H54 (cell line): ENCODE measurements at regions not wholly inside any gene's neighbourhood (a gene's known extent, or its start where the extent isn't known, plus 50 kb on each side); places are given as distances from the start of the nearest gene placed in this dataset.
"Not testable (repeated sequence)": the region's sequence is repeated elsewhere in the genome, so short reads cannot be mapped to it uniquely, and the experiment has no call there.

Source experiments
- DNase-seq: peaks from one replicate; pipeline ENCODE4 v3.0.0; 2011; ENCODE audit warnings: low spot score, mixed read lengths; ENCODE audit not compliant: insufficient read length
- FAIRE-seq: peaks from 3 replicates; lab custom pipeline; 2011; peaks lifted over from hg19 to GRCh38; lab: Jason Lieb, UNC
- POLR2A ChIP-seq: IDR thresholded peaks from 2 replicates; pipeline ENCODE4 v1.6.1; 2011; ENCODE audit warnings: low read depth, mild to moderate bottlenecking, low read length

DNA sequence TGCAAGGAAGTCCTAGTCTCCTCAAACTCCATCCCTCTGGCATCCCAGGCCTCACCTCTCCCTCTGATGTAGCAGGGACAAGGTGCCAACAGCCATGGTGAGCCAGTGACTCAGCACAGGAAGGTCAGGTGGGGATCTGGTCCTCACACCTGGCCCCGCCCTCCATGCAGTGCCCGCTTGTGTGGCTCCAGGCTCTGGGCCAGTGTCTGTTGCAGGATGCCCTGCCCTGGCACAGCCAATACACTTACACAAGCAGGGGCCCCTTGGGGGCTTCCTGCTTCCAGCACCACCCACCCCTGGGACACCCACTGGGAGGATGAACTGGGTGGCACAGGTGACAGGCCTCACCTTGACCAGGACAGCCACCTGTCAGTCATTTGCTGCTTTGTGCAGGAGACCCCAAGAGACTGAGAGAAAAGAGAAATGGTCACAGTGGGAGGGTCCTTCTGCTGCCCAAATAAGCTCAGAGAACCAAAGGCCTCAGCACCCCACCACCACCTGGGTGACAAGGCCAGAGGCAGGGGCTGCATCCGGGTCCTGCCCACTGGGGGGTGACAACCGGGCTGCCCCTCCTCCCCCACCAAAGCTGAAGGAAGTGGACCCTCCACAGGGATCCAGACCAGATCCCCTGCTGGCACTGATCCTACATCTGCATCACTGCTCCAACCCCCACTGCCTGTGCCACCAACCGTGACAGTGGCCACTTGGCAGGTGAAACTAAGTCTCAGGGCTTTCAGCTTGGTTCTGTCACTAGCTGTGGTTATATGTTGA lies 658.8 kb upstream of the DEFB115 start:
- no peak for TF ChIP-seq POLR2A
- DNase-seq = no peak

DNA sequence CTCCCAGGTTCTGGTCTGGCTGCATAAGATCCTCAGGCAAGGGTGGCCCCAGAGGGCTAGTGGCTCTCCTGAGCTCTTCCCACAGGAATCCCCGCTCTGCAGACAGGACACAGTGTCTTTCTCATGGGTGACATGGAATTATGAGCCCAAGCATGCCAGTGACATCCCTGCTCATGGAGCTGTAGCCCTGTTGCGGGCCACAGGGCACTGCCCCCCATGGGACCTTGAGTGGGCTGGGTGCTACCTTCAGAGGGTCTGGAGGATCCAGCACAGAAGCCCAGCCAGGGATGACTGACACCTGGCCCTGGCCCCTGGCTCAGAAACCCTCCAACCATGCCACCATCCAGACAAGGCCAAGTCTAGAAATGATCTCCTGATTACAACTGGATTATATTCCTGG lies 657.5 kb upstream of the DEFB115 start:
- no peak for FAIRE-seq
- TF ChIP-seq POLR2A = no peak
- DNase-seq = no peak

More for the DNA sequence above, 658.8 kb upstream of the DEFB115 start:
- no peak for FAIRE-seq

DNA sequence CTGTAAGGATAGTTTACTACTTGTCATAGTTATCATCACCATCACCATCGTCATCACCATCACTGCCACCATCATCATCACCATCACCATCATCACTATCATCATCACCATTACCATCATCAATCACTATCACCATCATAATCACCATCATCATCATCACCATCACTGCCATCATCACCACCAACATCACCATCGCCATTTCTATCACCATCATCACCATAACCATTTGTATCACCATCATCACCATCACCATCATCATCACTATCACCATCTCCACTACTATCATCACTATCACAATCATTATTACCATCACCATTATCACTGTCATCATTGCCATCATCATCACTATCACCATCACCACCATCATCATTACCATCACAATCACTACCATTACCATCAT lies 655.5 kb upstream of the DEFB115 start:
- no peak for TF ChIP-seq POLR2A
- DNase-seq (no peak), FAIRE-seq (no peak)

DNA sequence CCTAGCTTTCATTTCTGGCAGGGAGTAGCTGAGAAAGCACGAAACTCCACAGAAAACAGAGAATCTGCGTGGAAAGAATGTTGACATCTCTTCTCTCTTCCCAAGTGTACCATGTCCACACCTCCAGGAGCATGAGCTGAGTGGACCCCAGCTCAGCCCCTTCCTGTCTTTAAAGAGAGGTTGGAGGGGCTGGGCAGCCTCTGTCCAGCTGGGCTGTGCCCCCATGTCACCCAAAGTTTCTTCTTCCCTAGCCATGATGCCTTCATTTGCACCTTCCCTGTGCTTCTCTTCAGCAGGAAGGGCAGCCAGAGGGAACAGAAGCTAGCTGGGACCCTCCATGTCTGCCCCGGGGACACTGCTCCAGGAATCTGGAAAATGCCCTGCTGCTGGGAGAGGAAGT lies 655.0 kb upstream of the DEFB115 start:
- no peak for FAIRE-seq
- DNase-seq = no peak
- TF ChIP-seq POLR2A = no peak

DNA sequence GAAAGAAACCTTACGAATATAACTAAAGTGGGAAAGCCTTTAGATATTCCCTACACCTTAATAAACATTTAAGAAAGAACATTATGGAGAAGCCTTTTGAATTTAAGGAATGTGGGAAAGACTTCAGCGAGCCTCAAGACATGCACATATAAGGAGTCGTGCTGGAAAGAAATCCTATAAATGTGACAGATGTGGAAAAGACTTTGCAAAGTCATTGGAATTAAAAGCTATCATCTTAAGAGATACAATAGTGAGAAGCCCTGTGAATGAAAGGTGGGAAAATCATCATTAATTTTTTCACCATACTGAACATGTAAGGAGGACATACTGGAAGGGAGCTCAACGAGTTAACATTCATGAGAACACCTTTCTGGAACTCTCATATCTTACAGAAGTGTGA lies 650.5 kb upstream of the DEFB115 start:
- DNase-seq (no peak), FAIRE-seq (no peak)
- no peak for TF ChIP-seq POLR2A

DNA sequence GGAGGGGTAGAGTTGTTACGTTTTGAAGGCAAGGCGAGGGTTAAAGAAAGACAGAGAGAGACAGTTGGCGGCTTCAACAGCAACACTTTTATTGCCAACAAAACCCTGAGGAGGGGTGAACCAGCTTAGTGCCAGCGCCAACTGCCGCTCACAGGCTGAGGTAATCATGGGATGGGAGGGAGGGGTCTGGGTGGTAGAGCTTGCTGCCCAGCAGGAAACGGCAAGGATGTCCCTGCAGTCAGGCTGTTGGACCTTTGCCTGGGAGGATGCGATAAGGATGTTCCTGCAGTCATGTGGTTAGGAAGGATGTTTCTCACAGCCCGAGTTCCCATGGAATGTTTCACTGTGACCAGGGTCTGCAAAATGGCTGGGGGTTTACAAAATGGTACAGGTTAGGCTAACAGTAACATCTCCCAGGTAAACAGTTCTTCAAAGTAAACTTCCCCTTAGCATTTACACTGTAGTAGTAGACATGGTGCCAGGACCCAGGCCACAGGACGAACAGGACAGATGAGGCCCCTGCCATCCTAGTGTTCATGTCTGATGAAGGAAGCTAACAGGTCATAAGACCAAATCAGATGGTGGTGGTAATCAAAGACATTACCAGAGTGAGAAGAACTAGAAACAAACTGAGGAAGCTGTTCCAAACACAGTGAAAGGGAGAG lies 647.3 kb upstream of the DEFB115 start:
- DNase-seq = no peak
- no peak for TF ChIP-seq POLR2A
- no peak for FAIRE-seq

DNA sequence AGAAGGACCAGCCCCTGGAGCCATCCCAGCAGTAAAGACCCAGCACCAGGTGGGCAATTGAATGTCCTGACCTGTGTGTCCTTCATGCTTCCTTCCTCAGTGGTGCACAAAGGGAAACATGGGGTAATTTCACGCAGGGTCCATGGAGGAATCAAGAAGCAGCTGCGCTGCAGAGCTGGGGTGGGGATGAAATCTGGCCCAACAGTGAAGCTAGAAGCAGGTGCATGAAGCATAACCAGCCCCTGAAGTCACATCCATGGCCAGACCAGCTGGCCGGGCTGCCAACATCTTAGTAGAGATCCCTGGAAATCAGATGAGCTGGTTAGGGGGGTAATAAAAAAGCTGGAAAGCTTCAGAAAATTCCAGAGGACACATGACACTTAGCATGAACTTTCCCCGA lies 646.7 kb upstream of the DEFB115 start:
- DNase-seq (no peak), FAIRE-seq (no peak)

DNA sequence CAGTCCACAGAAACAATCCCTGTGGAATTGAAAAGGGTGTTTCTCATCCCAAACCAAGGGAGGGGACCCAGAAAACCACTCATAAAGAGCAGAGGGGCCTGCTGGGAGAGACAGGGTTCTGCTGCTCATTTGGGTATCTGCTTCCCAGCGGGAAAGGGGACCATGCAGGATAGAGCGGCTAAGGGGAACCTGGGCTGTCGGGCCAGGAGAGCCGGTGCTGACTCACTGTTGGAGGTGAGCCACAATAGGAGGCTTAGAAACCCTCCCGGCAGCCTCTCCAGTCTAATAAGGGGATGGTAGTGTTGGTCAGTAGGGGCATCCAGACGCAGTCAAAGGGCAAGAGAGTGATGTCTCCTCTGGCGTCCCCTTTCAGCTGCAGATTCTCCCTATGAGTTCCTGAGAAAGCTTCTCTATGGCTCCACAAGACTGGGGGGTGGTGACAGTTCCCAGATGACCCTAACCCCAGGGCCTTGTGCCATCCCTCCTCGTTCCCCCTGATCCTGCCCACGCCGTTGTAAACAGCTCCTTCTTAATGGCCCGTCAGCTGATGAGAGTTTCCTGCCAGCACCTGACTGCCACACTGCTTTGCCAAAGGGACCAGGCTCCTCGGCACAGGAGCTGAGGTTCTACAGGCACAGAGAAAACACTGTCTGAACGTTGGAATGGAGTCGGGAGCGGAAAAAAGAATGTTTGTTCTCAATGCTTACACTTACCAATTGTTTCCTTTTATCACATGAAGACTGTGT lies 646.1 kb upstream of the DEFB115 start:
- DNase-seq = no peak
- FAIRE-seq = no peak
- TF ChIP-seq POLR2A = no peak

More for the DNA sequence above, 646.7 kb upstream of the DEFB115 start:
- TF ChIP-seq POLR2A = no peak

DNA sequence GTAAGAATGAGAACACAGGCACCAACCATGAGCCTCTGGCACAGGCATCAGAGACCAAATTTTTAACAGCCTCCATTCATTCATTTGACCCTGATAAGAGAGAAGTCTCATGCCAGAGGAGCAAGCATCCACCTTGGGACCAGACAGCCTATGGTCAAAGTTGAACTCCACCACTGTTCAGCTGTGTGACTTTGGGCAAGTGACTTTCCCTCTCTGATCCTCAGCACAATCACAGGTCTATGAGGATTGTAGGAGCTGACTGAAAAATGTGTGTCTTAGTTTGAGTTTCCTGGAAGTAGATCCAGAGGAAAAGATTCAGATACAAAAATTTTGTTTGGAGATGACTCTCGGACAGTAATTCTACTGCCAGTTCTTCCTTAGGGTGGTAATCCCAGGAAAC lies 645.1 kb upstream of the DEFB115 start:
- no peak for TF ChIP-seq POLR2A
- FAIRE-seq (no peak), DNase-seq (no peak)

DNA sequence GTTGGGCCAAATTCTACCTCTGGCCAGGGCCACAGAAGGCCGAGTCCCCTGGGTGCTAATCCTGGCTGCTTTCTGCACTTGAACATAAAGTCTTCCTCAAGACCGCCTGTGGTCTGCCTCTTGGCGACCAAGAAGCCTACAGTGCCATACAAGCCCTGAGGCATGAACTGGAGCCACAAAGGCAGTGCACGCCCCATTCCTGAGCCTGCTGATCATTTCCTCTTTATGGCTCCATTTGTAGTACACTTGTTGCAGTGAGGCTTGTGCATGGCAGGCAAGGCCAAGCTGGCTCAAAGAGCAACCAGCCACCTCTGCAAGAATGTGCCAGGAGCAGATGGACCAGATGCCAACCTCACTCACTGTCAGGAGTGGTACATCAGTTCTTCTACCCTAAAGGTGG lies 636.1 kb upstream of the DEFB115 start:
- DNase-seq, FAIRE-seq: not testable (repeated sequence)

DNA sequence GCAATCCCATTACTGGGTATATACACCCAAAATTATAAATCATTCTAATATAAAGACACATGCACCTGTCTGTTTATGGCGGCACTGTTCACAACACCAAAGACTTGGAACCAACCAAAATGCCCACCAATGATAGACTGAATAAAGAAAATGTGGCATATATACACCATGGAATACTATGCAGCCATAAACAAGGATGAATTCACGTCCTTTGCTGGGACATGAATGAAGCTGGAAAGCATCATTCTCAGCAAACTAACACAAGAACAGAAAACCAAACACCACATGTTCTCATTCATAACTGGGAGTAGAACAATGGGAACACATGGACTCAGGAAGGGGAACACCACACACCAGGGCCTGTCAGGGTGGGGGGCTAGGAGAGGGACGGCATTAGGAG lies 633.2 kb upstream of the DEFB115 start:
- not testable (repeated sequence) for FAIRE-seq

DNA sequence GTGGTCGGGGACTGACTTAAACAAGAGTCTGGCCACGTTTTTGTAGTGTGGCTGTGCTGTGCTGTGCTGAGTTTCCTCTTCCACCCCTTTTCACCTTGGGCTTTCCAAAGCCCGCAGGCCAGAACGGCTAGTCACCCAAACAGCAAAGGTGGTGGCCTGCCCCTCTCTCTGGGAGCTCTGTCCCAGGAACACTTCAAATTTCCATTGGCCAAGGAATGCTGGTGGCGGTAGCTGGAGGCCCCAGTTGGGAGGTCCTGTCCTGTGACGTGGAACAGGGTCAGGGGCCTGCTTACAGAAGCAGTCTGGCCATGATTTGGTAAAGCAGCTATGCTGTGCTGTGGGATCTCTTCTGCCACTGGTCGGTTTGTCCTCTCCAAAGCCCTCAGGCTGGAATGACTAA lies 628.1 kb upstream of the DEFB115 start:
- DNase-seq, FAIRE-seq: not testable (repeated sequence)

More for the DNA sequence above, 633.2 kb upstream of the DEFB115 start:
- not testable (repeated sequence) for DNase-seq

DNA sequence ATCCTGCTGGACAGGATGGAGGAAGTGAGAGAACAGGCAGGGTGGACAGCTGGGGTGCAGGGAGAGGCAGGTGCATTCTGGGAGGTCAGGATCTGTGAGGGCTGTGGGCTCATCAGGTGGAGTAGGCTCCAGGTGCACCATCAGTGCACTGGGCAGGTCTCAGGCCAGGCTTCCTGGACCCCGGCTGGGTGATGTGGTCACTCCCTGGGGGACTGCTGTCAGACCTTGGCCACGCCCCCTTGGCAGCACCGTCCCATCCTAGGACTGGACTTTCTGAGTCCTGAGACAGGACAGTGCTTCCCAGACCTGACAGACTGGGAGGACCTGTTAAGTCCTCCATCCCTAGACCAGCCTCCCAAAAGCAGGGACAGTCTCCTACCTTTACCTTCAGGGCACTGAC lies 626.7 kb upstream of the DEFB115 start:
- FAIRE-seq (no peak), DNase-seq (no peak)
- TF ChIP-seq POLR2A = no peak

DNA sequence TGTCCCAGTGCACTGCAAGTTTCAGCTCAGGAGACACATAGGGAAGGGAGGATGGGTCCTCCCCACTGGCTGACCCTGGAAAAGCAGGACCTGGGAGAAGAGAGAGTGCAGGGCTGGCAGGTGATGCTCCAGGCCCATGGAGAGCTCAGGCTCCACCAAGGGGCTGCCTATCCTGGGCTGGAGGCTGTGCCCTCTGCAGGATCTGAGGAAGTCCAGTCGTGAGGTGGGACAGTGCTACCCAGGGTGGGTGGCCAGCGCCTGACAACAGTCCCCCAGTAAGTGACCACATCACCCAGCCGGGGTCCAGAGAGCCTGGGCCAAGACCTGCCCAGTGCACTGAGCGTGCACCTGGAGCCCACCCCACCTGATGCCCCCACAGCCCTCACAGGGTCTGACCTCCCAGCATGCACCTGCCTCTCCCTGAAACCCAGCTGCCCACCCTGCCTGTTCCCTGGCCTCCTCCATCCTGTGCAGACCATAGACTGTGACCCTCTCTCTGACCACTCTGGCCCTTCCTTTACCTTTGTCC lies 626.1 kb upstream of the DEFB115 start:
- not testable (repeated sequence) for FAIRE-seq, DNase-seq

DNA sequence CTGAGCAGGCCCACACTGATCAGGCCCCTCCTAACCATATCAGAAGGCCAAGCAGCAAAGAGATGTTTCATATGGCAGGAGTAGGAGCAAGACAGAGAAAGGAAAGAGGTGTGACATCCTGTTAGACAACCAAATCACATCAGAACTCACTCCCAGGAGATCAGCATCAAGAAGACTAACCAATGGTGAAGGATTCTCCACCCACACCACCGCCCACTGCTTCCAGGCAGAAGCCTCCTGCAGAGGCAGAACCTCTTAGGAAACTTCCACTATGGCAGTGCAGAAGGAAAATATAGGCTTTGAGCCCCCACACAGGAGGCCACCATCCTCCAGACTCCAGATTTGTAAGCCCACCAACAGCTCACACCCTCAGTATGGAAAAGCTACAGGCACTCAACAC lies 624.7 kb upstream of the DEFB115 start:
- not testable (repeated sequence) for DNase-seq, FAIRE-seq

DNA sequence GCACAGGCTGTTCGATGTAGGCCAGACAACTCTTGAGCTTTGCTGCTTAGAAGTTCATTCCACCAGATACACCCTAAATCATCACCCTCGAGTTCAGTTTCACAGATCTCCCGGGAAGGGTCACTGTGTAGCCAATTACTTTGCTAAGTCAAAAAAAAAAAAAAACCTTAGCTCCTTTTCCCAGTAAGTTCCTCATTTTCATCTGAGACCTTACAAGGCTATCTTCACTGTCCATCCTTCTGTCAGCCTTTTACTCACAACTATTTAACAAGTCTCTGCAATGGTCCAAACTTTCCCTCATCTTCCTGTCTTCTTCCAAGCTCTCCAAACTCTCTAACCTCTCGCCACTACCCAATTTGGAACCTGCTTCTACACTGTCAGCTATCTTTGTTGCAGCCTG lies 615.9 kb upstream of the DEFB115 start:
- DNase-seq, FAIRE-seq: not testable (repeated sequence)

DNA sequence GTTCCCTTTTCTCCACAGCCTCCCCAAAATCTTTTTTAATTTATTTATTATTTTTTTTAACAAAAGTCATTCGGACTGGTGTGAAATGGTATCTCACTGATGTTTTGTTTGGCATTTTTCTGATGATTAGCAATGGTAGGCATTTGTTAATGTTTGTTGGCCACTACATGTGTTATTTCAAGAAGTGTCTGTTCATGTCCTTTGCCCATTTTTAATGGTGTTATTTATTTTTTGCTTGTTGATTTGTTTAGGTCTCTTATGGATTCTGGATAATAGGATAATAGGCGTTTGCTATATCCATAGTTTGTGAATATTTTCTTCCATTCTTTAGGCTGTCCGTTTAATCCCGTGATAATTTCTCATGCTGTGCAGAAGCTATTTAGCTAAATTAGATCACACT lies 596.5 kb upstream of the DEFB115 start:
- not testable (repeated sequence) for FAIRE-seq, DNase-seq

DNA sequence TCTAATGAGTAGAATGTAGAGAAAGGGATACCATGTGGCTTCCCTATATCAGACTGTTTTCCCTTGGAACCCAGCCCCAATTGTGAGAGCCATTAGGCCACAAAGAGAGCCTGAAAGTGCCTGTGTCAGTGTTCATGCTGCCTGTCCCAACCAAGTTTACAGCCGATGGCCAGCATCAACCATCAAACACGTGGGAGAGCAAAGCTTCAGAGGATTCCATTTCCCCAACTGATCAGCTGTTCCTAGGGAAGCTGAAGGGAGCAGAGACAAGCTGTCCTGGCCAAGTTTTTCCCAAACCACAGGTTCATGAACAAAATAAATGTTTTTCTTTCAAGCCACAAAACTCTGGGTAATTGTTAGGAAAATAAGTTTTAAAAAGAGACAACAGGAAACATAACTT lies 589.0 kb upstream of the DEFB115 start:
- not testable (repeated sequence) for FAIRE-seq, DNase-seq

DNA sequence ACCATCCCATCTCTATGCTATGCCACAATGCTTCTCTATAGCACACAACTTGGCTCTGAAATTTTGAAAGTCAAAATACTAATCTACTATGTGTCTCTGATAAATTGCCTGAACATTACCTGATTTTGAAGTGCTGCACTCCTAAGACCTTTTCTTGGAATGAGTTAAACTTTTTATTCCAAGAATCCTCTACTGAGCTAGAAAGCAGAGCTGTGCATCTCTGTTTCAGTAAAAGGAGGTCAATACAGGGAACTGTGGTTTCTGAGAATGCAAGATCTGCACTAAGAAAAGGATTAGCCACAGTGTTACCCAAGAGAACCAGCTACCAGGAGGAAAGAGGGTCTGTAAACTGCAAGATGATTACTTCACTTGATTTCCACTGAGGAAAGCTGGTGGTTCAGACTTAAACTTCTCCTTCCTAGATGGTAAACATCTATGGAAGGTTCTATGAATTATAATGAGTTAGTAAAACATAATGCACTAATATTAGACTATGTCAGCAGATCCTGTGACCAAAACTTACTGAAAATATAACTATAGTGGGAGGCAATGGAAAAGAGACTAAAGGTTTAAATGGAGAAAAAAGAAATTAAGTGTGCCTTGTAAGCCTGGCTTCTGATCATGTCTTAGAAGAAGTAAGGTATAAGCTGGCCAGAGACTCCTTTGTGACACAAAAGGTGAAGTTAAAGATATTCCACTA lies 588.0 kb upstream of the DEFB115 start:
- not testable (repeated sequence) for DNase-seq, FAIRE-seq
